NT2/D1 (cell line): ENCODE measurements at regions not wholly inside any gene's neighbourhood (a gene's known extent, or its start where the extent isn't known, plus 50 kb on each side); places are given as distances from the start of the nearest gene placed in this dataset.

Experiments
- SUZ12 ChIP-seq: IDR thresholded peaks from 2 replicates; pipeline ENCODE4 v1.6.1; 2011; ENCODE audit not compliant: insufficient read length, insufficient read depth; ENCODE audit errors: extremely low read depth
- ZNF274 ChIP-seq: IDR thresholded peaks from 2 replicates; pipeline ENCODE4 v1.6.1; 2011; ENCODE audit warnings: mild to moderate bottlenecking, low read depth, low read length

GRCh38 chrX:40474645-40475044, 106.1 kb upstream of the ATP6AP2 start:
- TF ChIP-seq ZNF274 (no peak), SUZ12 (no peak)
